ENCODE measurements at regions not wholly inside any gene's neighbourhood (a gene's known extent, or its start where the extent isn't known, plus 50 kb on each side); places are given as distances from the start of the nearest gene placed in this dataset.

DNA sequence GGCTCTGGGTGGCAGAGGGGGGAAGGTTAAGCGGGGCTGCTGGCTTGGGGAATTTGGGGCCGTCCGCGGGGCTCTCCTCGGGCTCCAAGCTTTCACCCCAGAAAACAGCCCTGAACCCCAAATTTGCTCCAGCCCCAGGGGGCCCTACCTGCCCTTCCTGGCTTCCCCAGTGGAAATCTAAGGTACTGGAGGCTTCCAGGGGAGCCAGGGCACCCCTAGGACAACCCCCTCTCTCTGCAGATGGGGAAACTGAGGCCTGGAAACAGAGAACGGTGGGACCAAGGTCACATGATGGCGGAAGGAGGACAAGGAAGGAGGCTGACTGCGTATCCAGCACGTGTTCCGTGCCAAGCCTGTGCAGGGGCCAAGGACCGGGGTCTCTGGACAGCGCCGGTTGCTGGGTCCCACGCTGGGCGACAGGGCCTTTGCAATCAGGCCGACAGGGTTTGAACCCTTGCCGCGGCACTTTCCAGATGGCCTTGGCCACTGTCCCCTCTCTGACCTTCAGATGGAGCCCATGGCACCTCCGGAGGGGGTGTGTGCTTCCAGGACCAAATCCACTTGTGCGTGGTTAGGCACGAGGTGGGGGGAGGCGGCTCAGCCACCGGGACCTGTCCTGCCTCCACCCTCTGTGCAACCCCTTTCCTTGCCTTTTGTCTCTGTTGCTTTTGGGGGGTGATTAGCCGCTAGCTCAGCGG, 183.1 kb downstream of the C9orf50 start:
- TF ChIP-seq, protein P1, sequence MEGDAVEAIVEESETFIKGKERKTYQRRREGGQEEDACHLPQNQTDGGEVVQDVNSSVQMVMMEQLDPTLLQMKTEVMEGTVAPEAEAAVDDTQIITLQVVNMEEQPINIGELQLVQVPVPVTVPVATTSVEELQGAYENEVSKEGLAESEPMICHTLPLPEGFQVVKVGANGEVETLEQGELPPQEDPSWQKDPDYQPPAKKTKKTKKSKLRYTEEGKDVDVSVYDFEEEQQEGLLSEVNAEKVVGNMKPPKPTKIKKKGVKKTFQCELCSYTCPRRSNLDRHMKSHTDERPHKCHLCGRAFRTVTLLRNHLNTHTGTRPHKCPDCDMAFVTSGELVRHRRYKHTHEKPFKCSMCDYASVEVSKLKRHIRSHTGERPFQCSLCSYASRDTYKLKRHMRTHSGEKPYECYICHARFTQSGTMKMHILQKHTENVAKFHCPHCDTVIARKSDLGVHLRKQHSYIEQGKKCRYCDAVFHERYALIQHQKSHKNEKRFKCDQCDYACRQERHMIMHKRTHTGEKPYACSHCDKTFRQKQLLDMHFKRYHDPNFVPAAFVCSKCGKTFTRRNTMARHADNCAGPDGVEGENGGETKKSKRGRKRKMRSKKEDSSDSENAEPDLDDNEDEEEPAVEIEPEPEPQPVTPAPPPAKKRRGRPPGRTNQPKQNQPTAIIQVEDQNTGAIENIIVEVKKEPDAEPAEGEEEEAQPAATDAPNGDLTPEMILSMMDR (IDR thresholded peaks at IDR 0.05) = no peak
- TF ChIP-seq POLR2A (IDR thresholded peaks at IDR 0.05) = no peak
